HuH-7.5 (cell line): ENCODE measurements at regions not wholly inside any gene's neighbourhood (a gene's known extent, or its start where the extent isn't known, plus 50 kb on each side); places are given as distances from the start of the nearest gene placed in this dataset.
"Not testable (repeated sequence)": the region's sequence is repeated elsewhere in the genome, so short reads cannot be mapped to it uniquely, and the experiment has no call there.

ENCODE experiments used
- DNase-seq: peaks from one replicate; pipeline ENCODE4 v3.0.0; 2011; ENCODE audit warnings: low spot score

DNA sequence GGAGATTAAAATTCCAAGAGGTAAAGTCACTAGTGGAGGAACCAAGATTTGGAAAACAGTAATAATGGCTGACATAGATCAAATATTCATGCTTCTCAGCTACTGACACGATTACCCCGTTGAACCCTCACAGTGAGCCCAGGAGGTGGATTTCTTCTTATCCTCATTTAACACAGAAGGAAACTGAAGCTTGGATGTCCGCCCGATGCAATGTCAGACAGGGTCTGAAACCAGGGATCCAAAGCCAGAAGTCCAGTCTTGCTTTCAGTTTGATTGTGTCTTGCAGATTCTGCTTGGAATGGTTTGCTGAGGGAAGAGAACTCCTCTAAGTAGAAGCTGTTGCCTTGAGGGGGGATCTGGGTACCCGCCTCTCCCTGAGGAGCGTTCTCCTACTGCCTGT, 404.7 kb downstream of the KCNRG start:
- no peak for DNase-seq

DNA sequence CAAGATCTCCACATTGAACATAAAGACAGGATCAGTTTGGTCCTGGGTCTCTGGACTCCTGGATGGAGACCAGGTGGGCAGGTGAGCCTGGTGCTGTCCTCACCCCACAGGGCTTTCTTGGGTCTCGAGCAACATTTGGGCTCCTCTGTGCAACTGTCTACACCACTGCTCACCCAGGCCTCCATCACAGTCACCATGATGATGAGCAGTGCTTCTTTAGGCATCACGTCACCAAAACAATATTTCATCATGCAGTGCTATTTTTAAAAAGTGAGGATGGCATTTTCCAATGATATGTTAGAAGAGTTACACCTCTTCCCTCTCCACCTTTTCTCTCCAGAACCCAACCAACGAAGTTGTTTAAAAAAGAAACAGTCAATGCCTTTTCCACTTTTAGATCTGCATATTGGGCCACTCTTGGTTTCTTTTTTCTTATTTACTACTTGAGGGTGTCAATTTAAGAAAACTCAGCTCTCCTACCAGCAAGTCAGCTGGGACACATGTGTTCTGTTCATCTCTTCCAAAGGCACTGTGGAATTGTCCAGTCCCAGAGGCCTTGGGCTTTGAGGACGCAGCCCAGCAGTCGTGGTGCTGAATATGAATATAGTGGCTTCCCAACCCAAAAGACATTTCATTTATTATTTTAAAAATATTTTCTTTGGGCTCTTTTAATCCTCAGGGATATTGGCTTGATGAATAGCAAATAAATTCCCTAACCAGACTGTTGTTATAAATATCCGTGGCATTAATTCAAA, 405.7 kb downstream of the KCNRG start:
- no peak for DNase-seq

DNA sequence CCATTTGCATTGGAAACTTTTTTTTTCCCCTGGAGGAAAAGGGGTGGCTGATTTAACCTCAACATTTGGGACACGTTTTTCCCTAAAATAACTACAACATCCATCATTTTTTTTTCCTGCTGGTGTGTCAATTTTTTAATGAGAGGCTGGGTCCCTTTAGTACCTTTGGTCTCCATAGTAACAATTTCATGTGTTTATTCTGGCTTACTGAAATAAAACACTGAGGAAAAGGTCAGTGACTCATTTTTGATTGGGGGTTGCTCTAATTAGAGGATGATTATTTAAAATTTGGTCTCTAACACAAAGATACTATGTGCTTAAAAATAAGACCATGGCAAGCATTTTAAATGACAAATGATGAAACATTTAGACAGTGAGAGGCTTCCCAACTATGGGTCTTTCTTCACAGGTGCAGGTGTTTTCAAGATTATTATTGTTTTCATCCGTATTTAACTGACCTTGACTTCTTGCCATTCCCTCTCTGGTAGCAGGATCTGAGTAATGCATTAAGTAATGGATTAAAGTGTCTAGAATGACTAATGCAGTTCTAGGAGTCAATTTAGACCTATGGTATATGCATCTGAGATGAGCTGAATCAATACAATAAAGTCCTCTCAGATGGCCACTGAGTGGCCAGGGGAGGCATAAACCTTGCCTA, 406.4 kb downstream of the KCNRG start:
- no peak for DNase-seq

DNA sequence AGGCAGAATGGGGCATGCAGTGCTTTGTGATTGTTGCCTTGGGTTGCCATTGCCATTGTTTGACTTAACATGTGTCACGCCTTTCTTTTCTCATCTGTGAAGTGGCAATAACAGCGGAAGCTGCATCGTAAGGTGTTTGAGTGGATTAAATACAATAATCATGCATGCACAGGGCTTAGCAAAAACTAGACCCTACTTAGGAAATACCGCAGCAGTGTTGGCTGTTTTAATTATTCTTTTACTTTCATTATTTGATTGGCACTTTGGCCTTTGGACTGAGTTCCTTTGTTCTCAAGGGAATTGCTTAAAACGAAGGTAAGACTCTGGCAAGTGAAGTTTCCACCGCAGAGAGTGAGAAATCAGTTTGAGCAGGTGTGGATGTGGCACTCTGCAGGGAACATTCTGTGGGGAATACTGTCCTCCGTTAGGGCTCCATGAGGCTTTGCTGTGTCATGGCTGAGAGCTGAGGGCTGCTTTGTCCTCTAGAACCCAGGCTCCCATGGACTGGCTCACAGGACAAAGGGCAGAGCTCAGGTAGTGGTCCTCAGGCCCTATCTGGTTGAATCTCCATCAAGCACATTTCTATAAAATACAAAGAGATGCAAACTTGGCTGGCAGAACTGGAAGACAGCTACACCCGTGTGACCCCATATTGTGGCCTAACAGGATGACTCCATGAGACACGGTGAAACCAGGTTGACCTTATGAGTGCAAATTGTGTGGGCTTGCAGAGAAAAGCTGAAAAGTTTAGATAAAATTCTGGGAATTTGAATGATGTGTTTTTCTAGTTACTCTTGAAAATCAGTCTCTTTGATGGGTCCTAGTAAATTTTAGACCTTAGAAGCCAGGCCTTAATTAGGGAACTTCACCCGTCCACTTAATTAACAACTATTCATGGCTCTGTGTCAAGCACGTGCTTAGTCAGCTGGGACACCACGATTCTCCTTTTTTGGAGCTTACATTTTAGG, 407.2 kb downstream of the KCNRG start:
- DNase-seq = no peak

DNA sequence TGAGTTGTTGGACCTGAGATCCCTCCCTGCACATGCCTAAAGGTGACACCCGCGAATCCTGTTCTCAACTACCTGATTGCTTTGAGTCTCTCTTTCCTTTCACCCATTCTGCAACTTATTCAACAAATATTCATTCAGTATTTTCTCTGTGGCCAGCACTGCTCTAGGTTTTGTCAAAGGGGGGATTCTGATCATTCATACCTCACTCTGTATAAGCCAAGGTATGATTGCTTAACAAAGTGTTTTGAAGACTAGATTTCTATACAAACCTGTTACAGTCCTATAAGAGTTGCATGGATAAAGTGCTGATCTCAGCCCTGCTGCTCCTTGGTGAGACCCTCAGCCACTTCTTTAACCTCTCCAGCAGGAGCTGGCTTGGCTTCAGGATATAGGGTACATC, 409.7 kb downstream of the KCNRG start:
- no peak for DNase-seq

DNA sequence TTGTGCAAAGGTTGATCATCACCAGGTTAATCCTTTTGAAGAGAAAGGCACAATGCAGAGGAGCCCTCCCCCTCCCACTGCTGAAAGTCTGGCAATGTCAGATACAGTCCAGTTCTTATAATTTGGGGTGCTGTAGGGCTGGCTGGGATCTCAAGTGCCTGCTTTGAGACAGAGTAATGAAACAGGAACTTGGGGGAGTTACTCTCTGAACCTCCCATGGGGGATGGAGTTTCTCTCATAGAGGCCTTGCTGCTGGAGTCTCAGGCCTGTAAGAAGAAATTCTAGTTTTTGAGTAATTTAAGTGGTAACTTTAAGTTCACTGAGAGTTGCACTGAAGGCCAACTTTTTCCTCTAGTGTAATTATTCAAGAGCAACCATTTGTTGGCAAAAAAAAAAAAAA, 410.5 kb downstream of the KCNRG start:
- no peak for DNase-seq

DNA sequence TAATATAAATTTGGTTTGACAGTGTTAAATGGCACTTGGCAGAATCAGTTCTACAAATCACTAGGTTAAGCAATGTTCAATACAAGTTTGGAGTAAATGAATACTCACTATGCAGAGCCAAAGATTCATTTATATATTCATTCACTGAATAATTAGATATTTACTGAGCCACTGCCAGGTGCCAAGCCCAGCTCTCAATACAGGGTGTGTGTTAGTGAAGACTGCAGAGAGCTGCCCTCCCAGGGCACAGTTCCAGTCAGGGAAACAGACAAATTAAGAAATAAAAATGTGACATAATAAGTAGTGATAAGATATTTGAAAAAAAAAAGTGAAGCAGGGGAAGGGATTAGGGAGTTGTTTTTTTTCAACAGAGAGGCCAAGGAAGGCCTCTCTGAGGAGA, 411.7 kb downstream of the KCNRG start:
- DNase-seq = no peak

DNA sequence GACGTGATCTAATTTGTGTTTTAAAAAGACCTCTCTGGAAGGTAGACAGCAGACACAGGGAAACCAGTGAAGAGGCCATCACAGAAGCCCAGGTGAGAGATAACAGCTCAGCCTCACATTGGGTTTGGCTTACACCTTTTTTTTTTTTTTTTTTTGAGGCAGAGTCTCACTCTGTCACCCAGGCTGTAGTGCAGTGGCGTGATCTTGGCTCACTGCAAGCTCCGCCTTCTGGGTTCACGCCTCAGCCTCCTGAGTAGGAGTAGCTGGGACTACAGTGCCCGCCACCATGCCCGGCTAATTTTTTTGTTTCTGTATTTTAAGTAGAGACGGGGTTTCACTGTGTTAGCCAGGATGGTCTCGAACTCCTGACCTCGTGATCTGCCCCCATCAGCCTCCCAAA, 412.3 kb downstream of the KCNRG start:
- DNase-seq = not testable (repeated sequence)

DNA sequence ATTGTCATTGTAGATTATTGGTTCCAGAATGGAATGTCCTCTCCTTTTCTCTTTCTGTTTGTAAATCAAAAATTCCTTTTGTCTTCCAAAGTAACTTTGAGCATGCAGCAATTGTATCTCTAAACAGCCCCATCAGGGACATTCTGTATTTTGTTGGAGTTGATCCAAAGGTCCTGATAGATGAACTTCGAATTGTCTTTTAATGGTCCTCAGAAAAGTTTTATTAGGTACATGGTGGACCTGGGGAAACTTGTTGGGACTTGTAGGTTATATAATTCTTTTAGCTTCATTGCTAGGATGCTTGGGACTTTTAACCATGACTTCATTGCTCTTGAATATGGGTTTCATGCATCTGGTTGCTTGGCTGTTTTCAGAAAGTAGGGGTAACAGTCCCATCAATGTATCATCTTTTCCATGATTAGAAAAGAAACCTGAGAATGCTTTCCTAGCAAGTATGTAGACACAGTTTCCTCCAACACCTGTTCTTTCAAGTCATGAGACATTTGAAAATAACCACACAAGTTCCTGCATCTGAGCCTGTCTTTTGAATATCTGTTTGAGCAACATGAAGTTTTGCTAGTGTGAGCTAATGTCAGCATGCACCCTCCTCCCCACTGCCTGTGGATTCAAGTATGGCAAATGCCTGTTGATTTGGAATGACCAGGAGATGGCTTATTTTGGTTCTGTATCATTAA, 413.1 kb downstream of the KCNRG start:
- no peak for DNase-seq

DNA sequence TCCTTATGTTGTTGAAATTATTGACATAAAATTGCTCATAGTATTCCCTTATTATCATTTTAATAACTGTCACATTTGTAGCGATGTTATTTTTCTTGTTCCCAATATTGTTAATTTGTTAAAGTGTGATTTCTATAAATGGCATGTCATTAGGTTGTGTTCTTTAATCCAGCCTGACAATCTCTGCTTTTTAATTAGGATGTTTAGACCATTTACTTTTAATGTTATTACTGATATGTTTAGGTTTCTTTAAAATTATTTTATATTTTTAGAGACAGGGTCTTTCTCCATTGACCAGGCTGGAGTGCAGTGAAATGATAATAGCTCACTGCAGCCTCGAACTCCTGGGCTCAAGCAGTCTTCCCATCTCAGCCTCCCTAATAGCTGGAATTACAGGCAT, 408.5 kb downstream of the DLEU7 start:
- no peak for DNase-seq

DNA sequence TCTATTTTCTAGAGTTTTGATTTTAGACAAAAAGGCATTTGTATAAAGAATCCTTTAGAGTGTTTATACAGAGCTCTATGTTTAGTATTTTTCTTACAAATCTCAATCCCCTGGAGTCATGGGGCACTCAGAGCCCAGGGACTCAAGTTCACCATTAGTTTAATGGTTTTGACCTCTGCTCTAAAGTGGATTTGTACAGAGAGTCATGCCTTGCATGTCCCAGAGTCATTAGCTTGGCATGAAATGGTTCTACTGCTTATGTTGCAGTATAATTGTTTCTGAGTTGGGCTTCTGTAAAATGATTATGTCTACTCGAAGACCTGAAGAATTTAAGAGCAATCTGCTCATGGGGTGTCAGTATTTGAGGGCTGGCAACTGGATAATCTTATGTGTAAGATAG, 406.2 kb downstream of the DLEU7 start:
- DNase-seq = no peak

DNA sequence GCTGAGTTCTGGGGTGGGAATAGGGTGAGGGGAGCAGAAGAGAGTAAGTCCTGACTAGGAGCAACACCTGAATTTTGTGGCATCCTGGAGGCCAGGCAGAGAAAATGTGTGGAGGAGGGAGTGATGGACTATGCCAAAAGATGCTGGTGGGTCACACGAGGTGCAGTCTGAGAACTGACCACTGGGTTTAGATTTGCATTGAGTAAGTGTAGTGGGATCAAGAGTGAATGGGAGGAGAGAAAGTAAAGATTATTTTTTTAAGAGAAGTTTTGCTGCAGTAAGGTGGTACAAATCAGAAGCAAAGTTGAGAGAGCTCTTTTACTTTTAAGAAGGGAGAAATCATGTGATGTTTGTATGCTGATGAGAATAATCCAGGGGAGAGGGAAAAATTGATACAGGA, 405.1 kb downstream of the DLEU7 start:
- no peak for DNase-seq

DNA sequence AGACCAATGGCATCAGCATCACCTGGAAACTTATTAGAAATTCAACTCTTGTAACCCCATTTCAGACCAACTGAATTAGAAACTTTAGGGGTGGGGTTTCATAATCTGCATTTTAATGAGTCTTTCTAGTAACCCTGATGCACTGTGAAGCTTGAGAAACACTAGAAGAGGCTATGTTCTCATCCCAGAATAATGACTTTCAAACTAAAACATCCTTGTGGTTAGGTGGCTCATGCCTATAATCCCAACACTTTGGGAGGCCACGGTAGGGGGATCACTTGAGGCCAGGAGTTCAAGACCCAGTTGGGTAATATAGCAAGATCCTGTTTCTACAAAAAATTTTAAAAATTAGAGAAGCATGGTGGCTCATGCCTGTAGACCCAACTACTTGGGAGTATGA, 402.4 kb downstream of the DLEU7 start:
- DNase-seq = no peak

DNA sequence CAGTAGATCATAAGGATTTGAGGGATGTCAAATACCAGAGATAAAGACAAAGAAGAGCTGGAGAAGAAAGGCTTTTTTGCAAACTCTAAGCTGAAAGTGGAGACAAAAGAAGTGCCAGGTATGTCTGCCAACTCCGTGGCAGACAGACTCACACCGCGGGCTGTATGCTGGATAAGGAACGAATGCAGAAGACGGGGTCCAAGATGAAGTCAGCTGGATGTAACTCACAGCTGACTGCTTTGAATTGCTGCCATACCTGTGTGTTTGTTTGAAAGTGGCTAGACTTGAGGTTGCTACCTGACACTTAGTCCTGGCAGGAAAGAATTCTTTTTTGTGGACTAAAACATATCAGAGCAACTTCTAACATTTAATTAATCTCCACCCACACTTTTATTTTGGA, 398.8 kb downstream of the DLEU7 start:
- no peak for DNase-seq

DNA sequence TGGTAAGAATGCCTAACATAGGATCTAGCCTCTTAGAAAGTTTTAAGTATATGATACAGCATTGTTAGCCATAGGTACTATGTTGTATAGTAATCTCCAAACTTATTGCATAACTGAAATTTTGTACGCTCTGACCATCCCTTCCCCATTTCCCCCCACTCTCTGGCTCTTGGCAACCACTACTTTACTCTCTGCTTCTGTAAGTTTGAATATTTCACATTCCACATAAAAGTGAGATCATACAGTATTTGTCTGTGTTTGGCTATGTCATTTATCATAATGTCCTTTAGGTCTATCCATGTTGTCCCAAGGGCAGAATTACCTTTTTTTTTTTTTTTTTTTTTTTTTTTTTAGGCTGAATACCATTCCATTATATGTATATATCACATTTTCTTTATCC, 396.9 kb downstream of the DLEU7 start:
- DNase-seq = no peak

DNA sequence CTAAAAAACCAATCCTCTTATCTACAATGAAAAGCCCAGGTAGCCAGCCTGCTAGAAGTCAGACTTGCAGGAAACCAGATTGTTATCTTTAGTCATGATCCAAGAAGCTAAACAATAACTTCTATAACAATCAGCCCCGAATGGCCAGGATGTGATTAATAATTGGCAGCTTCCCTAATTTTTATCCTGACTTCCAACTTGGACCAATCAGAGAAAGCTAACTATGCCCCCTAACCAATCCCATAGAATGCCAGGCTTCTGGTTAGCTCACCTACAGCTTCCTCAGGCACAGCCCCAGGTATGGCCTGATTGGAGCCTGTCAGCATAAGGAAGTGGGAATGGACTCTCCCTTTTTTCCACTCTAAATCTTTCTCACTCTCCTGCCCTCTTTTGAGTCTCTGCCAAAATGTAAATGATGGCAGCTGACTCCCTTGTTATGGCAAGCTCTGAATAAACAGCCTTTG, 394.9 kb downstream of the DLEU7 start:
- DNase-seq = no peak

DNA sequence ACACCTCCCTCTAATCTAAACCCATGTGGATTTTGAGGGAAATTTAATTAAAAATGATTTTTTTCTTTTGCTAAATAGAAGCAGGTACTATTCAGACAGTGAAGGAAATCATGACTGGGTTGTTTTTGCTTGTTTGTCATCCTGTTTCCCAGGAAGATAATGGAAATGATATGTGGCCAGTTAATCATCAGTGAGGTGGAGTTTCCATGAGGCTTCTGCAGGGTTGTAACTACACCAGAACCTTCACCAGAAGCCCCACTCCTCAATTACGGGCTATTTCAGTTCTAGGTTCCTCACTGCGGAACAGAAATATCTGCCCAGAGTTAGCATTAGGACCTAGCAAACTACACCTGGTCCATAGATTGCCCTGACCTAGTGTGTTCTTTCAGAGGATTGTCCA, 394.0 kb downstream of the DLEU7 start:
- no peak for DNase-seq

DNA sequence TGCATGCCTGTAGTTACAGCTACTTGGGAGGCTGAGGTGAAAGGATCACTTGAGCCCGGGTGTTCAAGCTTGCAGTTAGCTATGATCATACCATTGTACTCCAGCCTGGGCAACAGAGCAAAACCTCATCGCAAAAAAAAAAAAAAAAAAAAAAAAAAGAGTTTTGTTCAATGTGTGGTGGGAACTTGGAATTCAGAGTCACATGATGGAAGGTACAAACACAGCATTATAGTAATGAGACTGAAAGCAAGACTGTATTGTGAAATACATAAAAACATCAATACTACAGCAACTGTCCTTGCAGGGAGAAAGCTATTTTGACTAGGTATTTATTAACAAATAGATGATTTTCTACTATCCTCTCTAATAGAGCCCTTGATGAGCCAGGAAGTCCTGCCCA, 393.2 kb downstream of the DLEU7 start:
- DNase-seq = no peak

DNA sequence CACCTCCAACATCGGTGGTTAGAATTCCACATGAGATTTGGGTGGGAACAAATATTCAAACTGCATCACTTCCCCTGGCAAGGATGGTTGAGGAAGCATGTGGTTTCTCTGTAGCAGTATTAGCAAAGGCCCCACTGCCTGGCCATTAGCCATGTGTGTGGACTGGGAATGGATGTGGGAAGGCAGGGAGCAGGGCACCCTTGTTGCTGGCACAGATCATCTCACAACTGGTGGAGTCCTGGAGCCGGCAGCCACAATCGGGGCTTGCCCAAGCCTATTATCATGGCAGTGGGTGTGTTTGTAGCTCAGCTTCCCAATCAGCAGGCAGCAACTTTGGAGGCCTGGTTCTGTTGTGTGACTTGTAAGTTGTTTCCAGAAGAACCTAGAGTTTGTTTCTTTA, 391.9 kb downstream of the DLEU7 start:
- no peak for DNase-seq

DNA sequence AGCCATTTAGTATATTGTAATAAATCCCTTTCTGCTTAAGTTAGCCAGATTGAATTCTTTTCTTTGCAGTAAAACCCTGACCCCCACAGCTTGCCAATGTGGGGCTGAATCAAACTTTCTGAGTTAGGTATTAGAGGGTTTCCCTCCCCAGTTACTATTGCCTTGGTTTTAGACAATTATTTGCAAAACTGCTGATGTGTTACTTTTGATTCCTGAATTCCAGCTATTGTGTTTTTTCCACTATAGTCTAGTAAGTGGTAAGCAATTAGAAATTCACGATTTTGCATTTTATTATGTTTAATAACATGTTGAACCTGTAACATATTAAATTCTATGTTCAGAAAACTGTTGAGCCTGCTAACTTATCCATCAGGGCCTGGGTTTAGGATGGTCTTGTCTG, 391.5 kb downstream of the DLEU7 start:
- no peak for DNase-seq

DNA sequence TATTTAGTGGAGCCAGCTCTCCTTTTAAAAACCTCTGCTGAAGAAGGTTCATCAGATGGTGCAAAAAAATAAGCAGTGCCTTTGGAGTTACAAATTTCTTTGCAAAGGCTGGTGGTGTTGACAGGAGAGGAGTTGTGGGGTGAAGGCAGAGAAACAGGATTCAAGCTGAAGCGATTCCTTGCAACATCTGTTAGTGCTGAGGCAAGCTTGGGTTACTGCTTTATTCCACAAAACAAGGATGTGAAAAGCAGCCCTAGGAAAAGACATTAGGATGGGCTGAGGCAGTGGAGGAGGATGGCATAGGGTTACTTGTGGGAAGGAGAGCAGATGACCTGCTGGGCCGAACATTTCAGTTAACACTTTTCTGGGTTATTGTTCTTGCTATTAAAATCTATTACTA, 390.7 kb downstream of the DLEU7 start:
- no peak for DNase-seq

DNA sequence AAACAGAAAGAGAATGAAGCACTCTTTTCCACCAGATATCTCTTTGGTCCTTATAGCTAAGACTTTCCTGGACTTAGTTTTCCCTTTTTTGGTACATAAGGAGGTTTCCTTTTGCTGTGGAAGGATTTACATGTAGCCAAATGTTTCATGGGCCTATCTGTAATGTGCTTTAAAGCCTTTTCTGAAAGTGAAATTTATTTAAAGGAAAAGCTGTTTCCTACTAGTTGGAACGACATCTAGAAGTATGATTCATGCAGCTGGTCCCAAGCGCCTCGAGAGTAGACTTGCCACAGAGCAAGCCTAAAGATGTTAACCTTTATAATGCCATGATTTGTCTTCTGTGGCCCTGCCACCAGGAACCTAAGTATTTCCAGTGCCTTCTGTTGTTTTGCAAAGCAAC, 390.3 kb downstream of the DLEU7 start:
- DNase-seq = no peak
